HEK293 (cell line): ENCODE measurements at regions not wholly inside any gene's neighbourhood (a gene's known extent, or its start where the extent isn't known, plus 50 kb on each side); places are given as distances from the start of the nearest gene placed in this dataset.

ENCODE experiments used
- CTCF ChIA-PET: fragments of 350-600 bp; formaldehyde crosslinking; extraction: SDS; loops from one replicate; lab custom pipeline; 2021; ENCODE audit warnings: antibody characterized with exemption; lab: Yijun Ruan, JAX
- POLR2A ChIA-PET: fragments of 300-600 bp; formaldehyde crosslinking; extraction: SDS; loops from one replicate; lab custom pipeline; 2020; ENCODE audit warnings: antibody characterized with exemption, inconsistent platforms; lab: Yijun Ruan, JAX
- H3K27ac ChIP-seq: fragments of 200-500 bp; sonication (Bioruptor generic); 2 replicates; pipeline ENCODE4 v1.5.1; 2014; ENCODE audit warnings: low read depth, low read length, control low read depth, inconsistent platforms; ENCODE audit errors: extremely low read depth
- H3K36me3 ChIP-seq, 2 experiments: fragments of 200-500 bp in 1 of 2; sonication (Bioruptor generic) in 1 of 2; 1 replicate in 1 of 2; 2 replicates in 1 of 2; pipeline ENCODE4 v1.5.1; 2014 to 2017; ENCODE audit warnings: inconsistent platforms in 2 of 2, low read length in 2 of 2; ENCODE audit not compliant: control insufficient read depth in 2 of 2, insufficient read depth in 1 of 2
- H3K4me1 ChIP-seq: fragments of 200-500 bp; sonication (Bioruptor generic); 2 replicates; pipeline ENCODE4 v1.5.1; 2014; ENCODE audit warnings: mild to moderate bottlenecking, low read length, inconsistent platforms; ENCODE audit not compliant: control insufficient read depth, insufficient read depth
- H3K4me3 ChIP-seq: 2 replicates; pipeline ENCODE4 v1.5.1; 2011; ENCODE audit warnings: low read depth, mild to moderate bottlenecking, control low read depth, low read length, moderate library complexity
- H3K9me3 ChIP-seq: fragments of 200-500 bp; sonication (Bioruptor generic); 2 replicates; pipeline ENCODE4 v1.5.1; 2014; ENCODE audit warnings: low read depth, low read length, inconsistent platforms; ENCODE audit not compliant: control insufficient read depth, insufficient read depth
- HOXD13 ChIP-seq: sonication (generic); formaldehyde crosslinking; IDR thresholded peaks from 2 replicates; pipeline ENCODE4 v1.8.0; 2022; ENCODE audit warnings: missing genetic modification reagents, borderline replicate concordance
- KLF9 ChIP-seq: fragments of 450-650 bp; formaldehyde crosslinking; IDR thresholded peaks from 2 replicates; pipeline ENCODE4 v1.5.1; 2016; ENCODE audit warnings: missing biosample characterization, missing genetic modification characterization, low read depth
- SCRT2 ChIP-seq: fragments of 450-650 bp; formaldehyde crosslinking; IDR thresholded peaks from 2 replicates; pipeline ENCODE4 v1.5.1; 2016; ENCODE audit warnings: missing biosample characterization, missing genetic modification characterization
- WT1 ChIP-seq: fragments of 450-650 bp; formaldehyde crosslinking; IDR thresholded peaks from 2 replicates; pipeline ENCODE4 v1.5.1; 2016; ENCODE audit warnings: missing biosample characterization, missing genetic modification characterization
- ZBTB11 ChIP-seq: fragments of 450-650 bp; formaldehyde crosslinking; conservative IDR thresholded peaks from 2 replicates; pipeline ENCODE4 v1.5.1; 2016; ENCODE audit warnings: low read depth, missing biosample characterization, missing genetic modification characterization
- ZBTB20 ChIP-seq: fragments of 450-650 bp; formaldehyde crosslinking; IDR thresholded peaks from 2 replicates; pipeline ENCODE4 v1.5.1; 2016; ENCODE audit warnings: missing biosample characterization, missing genetic modification characterization
- ZBTB49 ChIP-seq: fragments of 450-650 bp; formaldehyde crosslinking; IDR thresholded peaks from 2 replicates; pipeline ENCODE4 v1.5.1; 2016; ENCODE audit warnings: missing biosample characterization, missing genetic modification characterization, low read depth
- ZBTB6 ChIP-seq: fragments of 450-650 bp; formaldehyde crosslinking; IDR thresholded peaks from 2 replicates; pipeline ENCODE4 v1.5.1; 2017; ENCODE audit warnings: missing biosample characterization, missing genetic modification characterization
- ZNF19 ChIP-seq: fragments of 450-650 bp; formaldehyde crosslinking; IDR thresholded peaks from 2 replicates; pipeline ENCODE4; 2016; ENCODE audit warnings: missing biosample characterization, missing genetic modification characterization, low read depth
- ZNF280C ChIP-seq: fragments of 450-650 bp; formaldehyde crosslinking; IDR thresholded peaks from 2 replicates; pipeline ENCODE4 v1.5.1; 2016; ENCODE audit warnings: missing biosample characterization, missing genetic modification characterization
- ZNF501 ChIP-seq: fragments of 450-650 bp; formaldehyde crosslinking; IDR thresholded peaks from 2 replicates; pipeline ENCODE4 v1.5.1; 2016; ENCODE audit warnings: missing biosample characterization, missing genetic modification characterization
- ZNF548 ChIP-seq: fragments of 450-650 bp; formaldehyde crosslinking; IDR thresholded peaks from 2 replicates; pipeline ENCODE4 v1.5.1; 2016; ENCODE audit warnings: missing biosample characterization, missing genetic modification characterization
- ZNF623 ChIP-seq: fragments of 450-650 bp; formaldehyde crosslinking; IDR thresholded peaks from 2 replicates; pipeline ENCODE4 v1.5.1; 2016; ENCODE audit warnings: missing biosample characterization, missing genetic modification characterization
- ZNF624 ChIP-seq: fragments of 450-650 bp; formaldehyde crosslinking; IDR thresholded peaks from 2 replicates; pipeline ENCODE4 v1.5.1; 2017; ENCODE audit warnings: missing biosample characterization, missing genetic modification characterization
- ZNF664 ChIP-seq: fragments of 450-650 bp; formaldehyde crosslinking; IDR thresholded peaks from 2 replicates; pipeline ENCODE4 v1.5.1; 2016; ENCODE audit warnings: missing biosample characterization, missing genetic modification characterization
- ZNF692 ChIP-seq: fragments of 450-650 bp; formaldehyde crosslinking; IDR thresholded peaks from 2 replicates; pipeline ENCODE4 v1.5.1; 2016; ENCODE audit warnings: missing biosample characterization, missing genetic modification characterization
- ZNF76 ChIP-seq: fragments of 450-650 bp; formaldehyde crosslinking; IDR thresholded peaks from 2 replicates; pipeline ENCODE4; 2016; ENCODE audit warnings: low read depth, missing biosample characterization, missing genetic modification characterization, borderline replicate concordance
- ZNF791 ChIP-seq: fragments of 450-650 bp; formaldehyde crosslinking; IDR thresholded peaks from 2 replicates; pipeline ENCODE4 v1.5.1; 2016; ENCODE audit warnings: missing biosample characterization, missing genetic modification characterization
- ZSCAN23 ChIP-seq: fragments of 450-650 bp; formaldehyde crosslinking; IDR thresholded peaks from 2 replicates; pipeline ENCODE4 v1.5.1; 2016; ENCODE audit warnings: missing biosample characterization, missing genetic modification characterization
- ZSCAN4 ChIP-seq: fragments of 450-650 bp; formaldehyde crosslinking; IDR thresholded peaks from 2 replicates; pipeline ENCODE4 v1.5.1; 2017; ENCODE audit warnings: missing biosample characterization, missing genetic modification characterization

- ChIA-PET POLR2A (no interaction called here), CTCF (no interaction called here)
- Histone ChIP-seq H3K4me3 (no peak overlapping the region), H3K27ac (no peak overlapping the region), H3K36me3 (no peaks in the 10 kb centered on the region), H3K4me1 (no peaks in the 10 kb centered on the region), H3K9me3 (no peaks in the 10 kb centered on the region)
- TF ChIP-seq ZNF791 (tag by site-specific recombination): no peak
- no peak for TF ChIP-seq KLF9 (tag by site-specific recombination)
- TF ChIP-seq HOXD13: no peak
- no peak for TF ChIP-seq ZBTB11
- TF ChIP-seq ZNF624: no peak
- no peak for TF ChIP-seq ZNF280C
- no peak for TF ChIP-seq ZNF19
- TF ChIP-seq ZNF664: no peak
Observed at GRCh38 chr5:23877847-23878246, 370.4 kb downstream of the PRDM9 start.

- POLR2A ChIA-PET: no interaction called here
- H3K9me3 ChIP-seq: no peaks in the 10 kb centered on the region
- no peak overlapping the region for H3K4me3 ChIP-seq
- no peak for TF ChIP-seq ZSCAN23 (tag by site-specific recombination)
- no peak for TF ChIP-seq ZNF76 (tag by site-specific recombination)
- no peaks in the 10 kb centered on the region for H3K36me3 ChIP-seq
- no peak overlapping the region for H3K27ac ChIP-seq
- CTCF ChIA-PET: no interaction called here
- no peaks in the 10 kb centered on the region for H3K4me1 ChIP-seq
Observed at GRCh38 chr5:23884405-23885031, 377.1 kb downstream of the PRDM9 start.

- POLR2A ChIA-PET: no interaction called here
- no peak overlapping the region for H3K4me3 ChIP-seq
- CTCF ChIA-PET: no interaction called here
- TF ChIP-seq ZBTB6 (tag by site-specific recombination) (no peak), ZNF501 (no peak), ZNF548 (tag by site-specific recombination) (no peak), WT1 (no peak), ZNF19 (no peak), ZSCAN4 (no peak), ZBTB20 (tag by site-specific recombination) (no peak), SCRT2 (tag by site-specific recombination) (no peak), ZNF692 (tag by site-specific recombination) (no peak), ZBTB49 (tag by site-specific recombination) (no peak), ZNF623 (tag by site-specific recombination) (no peak)
Observed at GRCh38 chr5:23893561-23893960, 386.2 kb downstream of the PRDM9 start.

More at GRCh38 chr5:23893561-23893960, 386.2 kb downstream of the PRDM9 start:
- H3K4me1 ChIP-seq: no peaks in the 10 kb centered on the region
- H3K27ac ChIP-seq: no peak overlapping the region
- H3K36me3 ChIP-seq: no peaks in the 10 kb centered on the region
- no peaks in the 10 kb centered on the region for H3K9me3 ChIP-seq
